WTC11 (cell line): ENCODE measurements at regions not wholly inside any gene's neighbourhood (a gene's known extent, or its start where the extent isn't known, plus 50 kb on each side); places are given as distances from the start of the nearest gene placed in this dataset.

Experiments used
- ATAC-seq: fragments of 200-7000 bp; cut with Tn5 transposase; 2 replicates; pipeline ENCODE4 v1.10.0; 2021; ENCODE audit warnings: mild to moderate bottlenecking, moderate library complexity
- CTCF ChIA-PET: fragments of 300-600 bp; sonication (Branson Sonifier 250); formaldehyde crosslinking; loops from one replicate; lab custom pipeline; 2021; ENCODE audit warnings: antibody characterized with exemption; lab: Charles Lee
- POLR2A ChIA-PET: fragments of 350-600 bp; sonication (Branson Sonifier 250); formaldehyde crosslinking; loops from one replicate; lab custom pipeline; 2021; ENCODE audit warnings: antibody characterized with exemption; lab: Charles Lee
- DNase-seq: peaks from one replicate; pipeline ENCODE4 v3.0.0; 2021; ENCODE audit warnings: low spot score
- H3K27ac Mint-ChIP-seq: 2 replicates; pipeline ENCODE4 v1.8.0; 2021; ENCODE audit warnings: mixed read lengths
- H3K27me3 Mint-ChIP-seq: 2 replicates; pipeline ENCODE4 v1.8.0; 2021; ENCODE audit warnings: low read depth, mild to moderate bottlenecking, moderate library complexity, mixed read lengths
- H3K36me3 Mint-ChIP-seq: 2 replicates; pipeline ENCODE4 v1.8.0; 2021; ENCODE audit warnings: mixed read lengths
- H3K4me1 Mint-ChIP-seq: 2 replicates; pipeline ENCODE4 v1.8.0; 2022; ENCODE audit warnings: mixed read lengths
- H3K4me3 Mint-ChIP-seq: 2 replicates; pipeline ENCODE4 v1.8.0; 2021; ENCODE audit warnings: mild to moderate bottlenecking, moderate library complexity, mixed read lengths
- H3K9me3 Mint-ChIP-seq: 2 replicates; pipeline ENCODE4 v1.8.0; 2021; ENCODE audit warnings: mixed read lengths
- ARID4B ChIP-seq: sonication (generic); formaldehyde crosslinking; IDR thresholded peaks from 2 replicates; pipeline ENCODE4 v1.8.0; 2023; ENCODE audit warnings: missing genetic modification reagents, mild to moderate bottlenecking, borderline replicate concordance
- CBFB ChIP-seq: sonication (generic); formaldehyde crosslinking; IDR thresholded peaks from 2 replicates; pipeline ENCODE4 v1.8.1; 2022; ENCODE audit warnings: mild to moderate bottlenecking, low read depth, missing genetic modification reagents
- ELF4 ChIP-seq: sonication (generic); formaldehyde crosslinking; IDR thresholded peaks from 2 replicates; pipeline ENCODE4 v1.8.1; 2022; ENCODE audit warnings: low read depth, mild to moderate bottlenecking, moderate library complexity, missing genetic modification reagents
- FOXJ3 ChIP-seq: sonication (generic); formaldehyde crosslinking; IDR thresholded peaks from 2 replicates; pipeline ENCODE4 v1.9.0; 2021; ENCODE audit warnings: missing genetic modification reagents, mild to moderate bottlenecking, borderline replicate concordance
- GRHL2 ChIP-seq: fragments of 250-450 bp; sonication (Bioruptor Pico); IDR thresholded peaks from 2 replicates; pipeline ENCODE4 v1.8.0; 2022; ENCODE audit warnings: mild to moderate bottlenecking, moderate library complexity; ENCODE audit not compliant: insufficient replicate concordance, severe bottlenecking
- IRF1 ChIP-seq: sonication (generic); formaldehyde crosslinking; IDR thresholded peaks from 2 replicates; pipeline ENCODE4 v1.8.0; 2023; ENCODE audit warnings: missing genetic modification reagents
- IRF2 ChIP-seq: sonication (generic); formaldehyde crosslinking; IDR thresholded peaks from 2 replicates; pipeline ENCODE4 v1.8.0; 2022; ENCODE audit warnings: low read depth, missing genetic modification reagents, borderline replicate concordance
- NR3C1 ChIP-seq: sonication (generic); formaldehyde crosslinking; conservative IDR thresholded peaks from 2 replicates; pipeline ENCODE4 v1.8.1; 2023; ENCODE audit warnings: low read depth, mild to moderate bottlenecking, missing genetic modification reagents
- PRRX2 ChIP-seq: fragments of 250-450 bp; sonication (Bioruptor Pico); IDR thresholded peaks from 2 replicates; pipeline ENCODE4 v1.8.0; 2021; ENCODE audit warnings: mild to moderate bottlenecking
- STAT6 ChIP-seq: sonication (generic); formaldehyde crosslinking; conservative IDR thresholded peaks from 2 replicates; pipeline ENCODE4 v1.8.1; 2023; ENCODE audit warnings: mild to moderate bottlenecking, low read depth, missing genetic modification reagents, moderate library complexity
- TEAD4 ChIP-seq: sonication (generic); formaldehyde crosslinking; IDR thresholded peaks from 2 replicates; pipeline ENCODE4 v1.8.0; 2022; ENCODE audit warnings: mild to moderate bottlenecking, missing genetic modification reagents
- ZBTB21 ChIP-seq: sonication (generic); formaldehyde crosslinking; IDR thresholded peaks from 2 replicates; pipeline ENCODE4 v1.8.1; 2023; ENCODE audit warnings: mild to moderate bottlenecking, missing genetic modification reagents, borderline replicate concordance
- ZNF423 ChIP-seq: fragments of 250-450 bp; sonication (Bioruptor Pico); IDR thresholded peaks from 2 replicates; pipeline ENCODE4 v2.1.2; 2022; ENCODE audit warnings: mild to moderate bottlenecking, moderate library complexity
- ZNF532 ChIP-seq: fragments of 250-450 bp; sonication (Bioruptor Pico); IDR thresholded peaks from 2 replicates; pipeline ENCODE4 v1.9.0; 2021; ENCODE audit warnings: mild to moderate bottlenecking, borderline replicate concordance
- TF ChIP-seq, protein P1 (sequence below): sonication (generic); formaldehyde crosslinking; IDR thresholded peaks from 2 replicates; pipeline ENCODE4 v1.8.1; 2022; ENCODE audit warnings: low read depth, missing genetic modification reagents, borderline replicate concordance

DNA sequence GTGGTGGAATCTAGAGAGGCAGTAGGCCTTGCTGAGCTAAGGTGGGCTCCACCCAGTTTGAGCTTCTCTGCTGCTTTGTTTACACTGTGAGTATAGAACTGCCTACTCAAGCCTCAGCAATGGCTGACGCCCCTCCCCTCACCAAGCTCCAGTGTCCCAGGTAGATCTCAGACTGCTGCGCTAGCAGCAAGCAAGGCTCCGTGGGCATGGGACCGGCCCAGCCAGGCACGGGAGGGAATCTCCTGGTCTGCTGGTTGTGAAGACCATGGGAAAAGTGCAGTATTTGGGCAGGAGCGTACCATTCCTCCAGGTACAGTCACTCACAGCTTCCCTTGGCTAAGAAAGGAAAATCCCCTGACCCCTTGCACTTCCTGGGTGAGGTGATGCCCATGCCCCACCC is 407.1 kb downstream of the ZPLD1 start:
- peaks cover 2% of the 10 kb centered on the region; the same call in 1 of the 2 replicates for H3K27me3 Mint-ChIP-seq
- ATAC-seq: no peak
- ChIA-PET CTCF (no interaction called here), POLR2A (no interaction called here)
- TF ChIP-seq, protein P1, sequence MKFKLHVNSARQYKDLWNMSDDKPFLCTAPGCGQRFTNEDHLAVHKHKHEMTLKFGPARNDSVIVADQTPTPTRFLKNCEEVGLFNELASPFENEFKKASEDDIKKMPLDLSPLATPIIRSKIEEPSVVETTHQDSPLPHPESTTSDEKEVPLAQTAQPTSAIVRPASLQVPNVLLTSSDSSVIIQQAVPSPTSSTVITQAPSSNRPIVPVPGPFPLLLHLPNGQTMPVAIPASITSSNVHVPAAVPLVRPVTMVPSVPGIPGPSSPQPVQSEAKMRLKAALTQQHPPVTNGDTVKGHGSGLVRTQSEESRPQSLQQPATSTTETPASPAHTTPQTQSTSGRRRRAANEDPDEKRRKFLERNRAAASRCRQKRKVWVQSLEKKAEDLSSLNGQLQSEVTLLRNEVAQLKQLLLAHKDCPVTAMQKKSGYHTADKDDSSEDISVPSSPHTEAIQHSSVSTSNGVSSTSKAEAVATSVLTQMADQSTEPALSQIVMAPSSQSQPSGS (CRISPR knock-in tag): no peak
- no peak for TF ChIP-seq PRRX2 (CRISPR knock-in tag)
- TF ChIP-seq IRF2 (CRISPR knock-in tag): no peak
- TF ChIP-seq STAT6 (CRISPR knock-in tag): no peak
- no peak for TF ChIP-seq ZNF423 (CRISPR knock-in tag)
- TF ChIP-seq CBFB (CRISPR knock-in tag): no peak
- TF ChIP-seq IRF1: no peak
- TF ChIP-seq ZBTB21 (CRISPR knock-in tag): no peak
- no peak for TF ChIP-seq TEAD4 (CRISPR knock-in tag)
- no peak for TF ChIP-seq ELF4
- no peak for TF ChIP-seq ZNF532 (CRISPR knock-in tag)
- TF ChIP-seq NR3C1 (CRISPR knock-in tag): no peak
- no peak for TF ChIP-seq FOXJ3 (CRISPR knock-in tag)
- TF ChIP-seq ARID4B (CRISPR knock-in tag): no peak
- TF ChIP-seq GRHL2 (CRISPR knock-in tag): no peak
- 0 out of 2 replicates have a peak, but pooled peaks cover 3% of the 10 kb centered on the region for H3K4me1 Mint-ChIP-seq
- H3K27ac Mint-ChIP-seq: no peak overlapping the region
- DNase-seq: no peak
- H3K9me3 Mint-ChIP-seq: peaks cover 66% of the 10 kb centered on the region
- no peak overlapping the region for H3K4me3 Mint-ChIP-seq
- H3K36me3 Mint-ChIP-seq: peaks cover 14% of the 10 kb centered on the region
